CD14-positive monocyte (primary cell): ENCODE measurements at regions not wholly inside any gene's neighbourhood (a gene's known extent, or its start where the extent isn't known, plus 50 kb on each side); places are given as distances from the start of the nearest gene placed in this dataset.

Experiments used
- DNase-seq, 3 donors: peaks; one replicate each; pipeline ENCODE4 v3.0.0-alpha.2; 2011 to 2022
- H2AFZ ChIP-seq: 2 replicates; pipeline ENCODE4 v1.6.0; 2012; ENCODE audit warnings: mild to moderate bottlenecking, low read depth, low read length, inconsistent platforms; ENCODE audit not compliant: insufficient read depth, poor library complexity, severe bottlenecking
- H3K27ac ChIP-seq, 2 donors: 1 replicate in 1 of 2; 2 replicates in 1 of 2; pipeline ENCODE4 v1.5.1; 2012 to 2013; ENCODE audit warnings: low read length in 2 of 2, control low read depth in 1 of 2, inconsistent platforms in 1 of 2, low read depth in 1 of 2, mild to moderate bottlenecking in 1 of 2
- H3K27me3 ChIP-seq, 2 donors: one replicate each; pipeline versions ENCODE4 v1.6.0 to v1.6.1; 2011 to 2013; ENCODE audit warnings: low read length in 2 of 2; ENCODE audit not compliant: control insufficient read depth in 2 of 2, insufficient read depth in 2 of 2
- H3K36me3 ChIP-seq, 2 donors: replicated peaks in 1 of 2; 1 replicate in 1 of 2; 2 replicates in 1 of 2; pipeline versions ENCODE4 v1.5.1 to v1.6.1; 2012 to 2013; ENCODE audit warnings: low read length in 2 of 2, control low read depth in 1 of 2, inconsistent platforms in 1 of 2, mild to moderate bottlenecking in 1 of 2; ENCODE audit not compliant: insufficient read depth in 2 of 2, control insufficient read depth in 1 of 2
- H3K4me1 ChIP-seq, 2 donors: 1 replicate in 1 of 2; 2 replicates in 1 of 2; pipeline versions ENCODE4 v1.5.1 to v1.6.1; 2012 to 2013; ENCODE audit warnings: low read length in 2 of 2, control low read depth in 1 of 2, inconsistent platforms in 1 of 2, mild to moderate bottlenecking in 1 of 2, moderate library complexity in 1 of 2; ENCODE audit not compliant: insufficient read depth in 2 of 2, control insufficient read depth in 1 of 2
- H3K4me2 ChIP-seq: replicated peaks from 2 replicates; pipeline ENCODE3; 2012; ENCODE audit warnings: low read length, moderate library complexity, mild to moderate bottlenecking; ENCODE audit not compliant: poor library complexity, severe bottlenecking; ENCODE audit errors: extremely low read depth
- H3K4me3 ChIP-seq, 3 experiments: fragments of 200-600 bp in 1 of 3; sonication (generic) in 1 of 3; replicated peaks in 1 of 3; 1 replicate in 2 of 3; 2 replicates in 1 of 3; pipeline ENCODE4 v1.5.1; 2011 to 2013; ENCODE audit warnings: low read length in 3 of 3, mild to moderate bottlenecking in 3 of 3, control low read depth in 2 of 3, low read depth in 2 of 3, inconsistent platforms in 1 of 3, moderate library complexity in 1 of 3
- H3K79me2 ChIP-seq: 2 replicates; pipeline ENCODE4 v1.6.0; 2012; ENCODE audit warnings: mild to moderate bottlenecking, control low read depth, inconsistent platforms, low read length, moderate library complexity; ENCODE audit not compliant: insufficient read depth
- H3K9ac ChIP-seq: 2 replicates; pipeline ENCODE4 v1.6.0; 2017; ENCODE audit warnings: low read length, mild to moderate bottlenecking; ENCODE audit not compliant: insufficient read depth, poor library complexity, severe bottlenecking
- H3K9me3 ChIP-seq, 2 donors: replicated peaks in 1 of 2; 1 replicate in 1 of 2; 2 replicates in 1 of 2; pipeline versions ENCODE4 v1.5.1 to v1.6.1; 2012 to 2013; ENCODE audit warnings: low read length in 2 of 2, control low read depth in 1 of 2; ENCODE audit not compliant: control insufficient read depth in 1 of 2, insufficient read depth in 1 of 2
- H4K20me1 ChIP-seq: 2 replicates; pipeline ENCODE4 v1.6.0; 2012; ENCODE audit warnings: mild to moderate bottlenecking, low read length, control low read depth, moderate library complexity; ENCODE audit not compliant: insufficient read depth
- H3K27ac Mint-ChIP-seq, 7 donors: one replicate each; pipeline ENCODE4 v1.8.0; 2020; ENCODE audit warnings: mild to moderate bottlenecking in 7 of 7, mixed read lengths in 7 of 7, moderate library complexity in 6 of 7, inconsistent platforms in 2 of 7
- H3K27me3 Mint-ChIP-seq, 3 donors: one replicate each; pipeline ENCODE4 v1.8.0; 2021 to 2022; ENCODE audit warnings: low read depth in 3 of 3, mild to moderate bottlenecking in 3 of 3, mixed read lengths in 3 of 3, moderate library complexity in 3 of 3, inconsistent platforms in 1 of 3
- H3K36me3 Mint-ChIP-seq, 2 donors: one replicate each; pipeline ENCODE4 v1.8.0; 2020; ENCODE audit warnings: mixed read lengths in 2 of 2, inconsistent platforms in 1 of 2, mild to moderate bottlenecking in 1 of 2
- H3K4me1 Mint-ChIP-seq: one replicate; pipeline ENCODE4 v1.8.0; 2020; ENCODE audit warnings: mild to moderate bottlenecking, mixed read lengths
- H3K4me3 Mint-ChIP-seq, 2 donors: one replicate each; pipeline ENCODE4 v1.8.0; 2020; ENCODE audit warnings: mild to moderate bottlenecking in 2 of 2, mixed read lengths in 2 of 2, moderate library complexity in 1 of 2
- H3K9me3 Mint-ChIP-seq, 7 donors: one replicate each; pipeline ENCODE4 v1.8.0; 2020 to 2022; ENCODE audit warnings: mixed read lengths in 7 of 7, mild to moderate bottlenecking in 6 of 7, moderate library complexity in 6 of 7, inconsistent platforms in 2 of 7
- CTCF ChIP-seq: fragments of 200-600 bp; IDR thresholded peaks from one replicate; pipeline ENCODE4 v1.8.0; 2022; ENCODE audit warnings: antibody characterized with exemption, mild to moderate bottlenecking
- WGBS: methylation state at CpG from one replicate; pipeline ENCODE4 v1.1.5; 2013; ENCODE audit warnings: missing lambda C conversion rate; ENCODE audit not compliant: insufficient coverage; 5-methylcytosine and 5-hydroxymethylcytosine counted together
- intact Hi-C, 2 donors: fragments of 100-400 bp; cut with micrococcal nuclease; formaldehyde crosslinking; loops; one replicate each; pipeline versions ENCODE4 v1.15.0 to v1.15.1; 2023

GRCh38 chr2:121030523-121030922 lies 254.5 kb downstream of the TFCP2L1 start:
- H3K9ac ChIP-seq, result no peak overlapping the region
- H3K27ac Mint-ChIP-seq, result no peak overlapping the region
- TF ChIP-seq CTCF, result no peak
- DNase-seq, result no peak
- intact Hi-C loops, result no loop called here
- no peaks in the 10 kb centered on the region for H3K36me3 ChIP-seq
- no peak overlapping the region for H2AFZ ChIP-seq
- no peaks in the 10 kb centered on the region for H3K4me1 ChIP-seq
- H3K4me3 ChIP-seq, result no peak overlapping the region
- no peaks in the 10 kb centered on the region for H3K9me3 ChIP-seq
- H4K20me1 ChIP-seq, result no peaks in the 10 kb centered on the region
- H3K4me3 Mint-ChIP-seq, result peak overlapping the region in 1 of 2 donors; percentile 23
- H3K4me2 ChIP-seq, result no peak overlapping the region
- no peaks in the 10 kb centered on the region for H3K27me3 ChIP-seq
- no peaks in the 10 kb centered on the region for H3K79me2 ChIP-seq
- H3K4me1 Mint-ChIP-seq, result no peaks in the 10 kb centered on the region
- H3K36me3 Mint-ChIP-seq, result no peaks in the 10 kb centered on the region
- H3K27ac ChIP-seq, result no peak overlapping the region
- H3K9me3 Mint-ChIP-seq, result peaks cover 0 to 2% (median 0%) of the 10 kb centered on the region in 7 donors
- WGBS, result no CpG with 5 or more reads among the region's 3 CpGs
- peaks cover 3 to 6% (median 5%) of the 10 kb centered on the region in 3 donors for H3K27me3 Mint-ChIP-seq

- Mint-ChIP-seq H3K27me3 (peaks cover 2 to 8% (median 5%) of the 10 kb centered on the region in 3 donors), H3K4me1 (no peaks in the 10 kb centered on the region), H3K36me3 (no peaks in the 10 kb centered on the region), H3K9me3 (peaks cover 0 to 1% (median 0%) of the 10 kb centered on the region in 7 donors), H3K27ac (peak overlapping the region in 1 of 7 donors; percentile 28), H3K4me3 (no peak overlapping the region)
- 95% methylated on average over 11 of the region's 12 CpGs for WGBS
- Histone ChIP-seq H3K4me2 (no peak overlapping the region), H3K9me3 (no peaks in the 10 kb centered on the region), H2AFZ (no peak overlapping the region), H3K4me3 (no peak overlapping the region), H4K20me1 (no peaks in the 10 kb centered on the region), H3K27ac (no peak overlapping the region), H3K36me3 (no peaks in the 10 kb centered on the region), H3K79me2 (no peaks in the 10 kb centered on the region), H3K4me1 (no peaks in the 10 kb centered on the region), H3K9ac (no peak overlapping the region), H3K27me3 (no peaks in the 10 kb centered on the region)
- intact Hi-C loops, result no loop called here
- no peak for TF ChIP-seq CTCF
- no peak for DNase-seq
Measured at GRCh38 chr2:121031568-121032340, 253.2 kb downstream of the TFCP2L1 start.
